Liver (tissue), 8 donors: ENCODE measurements at regions not wholly inside any gene's neighbourhood (a gene's known extent, or its start where the extent isn't known, plus 50 kb on each side); places are given as distances from the start of the nearest gene placed in this dataset.
"Not testable (repeated sequence)": the region's sequence is repeated elsewhere in the genome, so short reads cannot be mapped to it uniquely, and the experiment has no call there.

Source experiments
- DNase-seq: peaks from one replicate; pipeline ENCODE4 v3.0.0-alpha.2; 2017; ENCODE audit warnings: low spot score
- H3K27ac ChIP-seq, 2 donors: one replicate each; pipeline ENCODE4 v1.7.0; 2013; ENCODE audit warnings: inconsistent platforms in 2 of 2, low read length in 2 of 2, control low read depth in 1 of 2, low read depth in 1 of 2, mild to moderate bottlenecking in 1 of 2
- H3K27me3 ChIP-seq, 4 donors: one replicate each; pipeline versions ENCODE4 v1.6.1 to v1.7.0; 2013; ENCODE audit warnings: low read length in 3 of 4, inconsistent platforms in 1 of 4, mild to moderate bottlenecking in 1 of 4, moderate library complexity in 1 of 4; ENCODE audit not compliant: control insufficient read depth in 4 of 4, insufficient read depth in 4 of 4
- H3K36me3 ChIP-seq, 4 donors: one replicate each; pipeline versions ENCODE4 v1.6.1 to v1.7.0; 2013; ENCODE audit warnings: low read length in 3 of 4, mild to moderate bottlenecking in 3 of 4, low read depth in 1 of 4, moderate library complexity in 1 of 4; ENCODE audit not compliant: control insufficient read depth in 4 of 4, insufficient read depth in 3 of 4
- H3K4me1 ChIP-seq, 4 donors: one replicate each; pipeline versions ENCODE4 v1.6.1 to v1.7.0; 2013; ENCODE audit warnings: low read length in 3 of 4, mild to moderate bottlenecking in 3 of 4, moderate library complexity in 1 of 4; ENCODE audit not compliant: control insufficient read depth in 4 of 4, insufficient read depth in 4 of 4
- H3K4me3 ChIP-seq, 3 donors: one replicate each; pipeline versions ENCODE4 v1.6.1 to v1.7.0; 2013; ENCODE audit warnings: low read length in 3 of 3, control low read depth in 1 of 3, low read depth in 1 of 3, mild to moderate bottlenecking in 1 of 3
- H3K9ac ChIP-seq, 2 donors: one replicate each; pipeline ENCODE4 v1.7.0; 2013; ENCODE audit warnings: low read length in 2 of 2, mild to moderate bottlenecking in 2 of 2, moderate library complexity in 2 of 2, control low read depth in 1 of 2, low read depth in 1 of 2
- H3K9me3 ChIP-seq, 4 donors: one replicate each; pipeline versions ENCODE4 v1.6.1 to v1.7.0; 2013; ENCODE audit warnings: low read length in 3 of 4; ENCODE audit not compliant: control insufficient read depth in 4 of 4
- EGR1 ChIP-seq, 2 donors: IDR thresholded peaks; 2 replicates each; pipeline ENCODE4 v1.6.1; 2016 to 2018; ENCODE audit warnings: antibody characterized with exemption in 2 of 2, low read depth in 2 of 2
- FOXA2 ChIP-seq: IDR thresholded peaks from 2 replicates; pipeline ENCODE4 v1.6.1; 2016; ENCODE audit warnings: antibody characterized with exemption
- GABPA ChIP-seq, 2 donors: IDR thresholded peaks in 1 of 2; conservative IDR thresholded peaks in 1 of 2; 2 replicates each; pipeline ENCODE4 v1.6.1; 2016; ENCODE audit warnings: antibody characterized with exemption in 2 of 2, mild to moderate bottlenecking in 1 of 2, moderate library complexity in 1 of 2
- HNF4A ChIP-seq, 2 donors: conservative IDR thresholded peaks; 2 replicates each; pipeline ENCODE4 v1.6.1; 2016; ENCODE audit warnings: antibody characterized with exemption in 2 of 2, mild to moderate bottlenecking in 2 of 2
- HNF4G ChIP-seq: IDR thresholded peaks from 2 replicates; pipeline ENCODE4 v1.6.1; 2016; ENCODE audit warnings: antibody characterized with exemption
- JUND ChIP-seq, 2 donors: IDR thresholded peaks; 2 replicates each; pipeline ENCODE4 v1.6.1; 2016; ENCODE audit warnings: antibody characterized with exemption in 2 of 2
- NR2F2 ChIP-seq: IDR thresholded peaks from 2 replicates; pipeline ENCODE4 v1.6.1; 2016; ENCODE audit warnings: antibody characterized with exemption
- RAD21 ChIP-seq, 2 donors: IDR thresholded peaks; 2 replicates each; pipeline ENCODE4 v1.6.1; 2016; ENCODE audit warnings: antibody characterized with exemption in 2 of 2, mild to moderate bottlenecking in 2 of 2
- RXRA ChIP-seq, 2 donors: IDR thresholded peaks; 2 replicates each; pipeline ENCODE4 v1.6.1; 2017 to 2018; ENCODE audit warnings: antibody characterized with exemption in 2 of 2, mild to moderate bottlenecking in 1 of 2
- SP1 ChIP-seq: IDR thresholded peaks from 2 replicates; pipeline ENCODE4 v1.6.1; 2018; ENCODE audit warnings: antibody characterized with exemption, mild to moderate bottlenecking
- TAF1 ChIP-seq: conservative IDR thresholded peaks from 2 replicates; pipeline ENCODE4 v1.6.1; 2016; ENCODE audit warnings: antibody characterized with exemption, mild to moderate bottlenecking
- YY1 ChIP-seq: IDR thresholded peaks from 2 replicates; pipeline ENCODE4 v1.6.1; 2016; ENCODE audit warnings: antibody characterized with exemption, mild to moderate bottlenecking
- WGBS: extraction: QIAGEN DNeasy Blood & Tissue Kit; methylation state at CpG from one replicate; pipeline ENCODE4 v1.1.7; 2013; 5-methylcytosine and 5-hydroxymethylcytosine counted together
- TF ChIP-seq, protein P1 (sequence below): fragments of 150-350 bp; IDR thresholded peaks from 2 replicates; pipeline ENCODE4 v1.5.1; 2017; ENCODE audit warnings: improper control_type of control experiment, low read depth, low read length; ENCODE audit not compliant: missing input control
- TF ChIP-seq, protein P2 (sequence below): IDR thresholded peaks from 2 replicates; pipeline ENCODE4 v1.6.1; 2016; ENCODE audit warnings: antibody characterized with exemption, mild to moderate bottlenecking
- donor health status: healthy.
- donor health status: healthy.
- donor health status: healthy.
- donor health status: healthy.
- donor health status: healthy.

DNA sequence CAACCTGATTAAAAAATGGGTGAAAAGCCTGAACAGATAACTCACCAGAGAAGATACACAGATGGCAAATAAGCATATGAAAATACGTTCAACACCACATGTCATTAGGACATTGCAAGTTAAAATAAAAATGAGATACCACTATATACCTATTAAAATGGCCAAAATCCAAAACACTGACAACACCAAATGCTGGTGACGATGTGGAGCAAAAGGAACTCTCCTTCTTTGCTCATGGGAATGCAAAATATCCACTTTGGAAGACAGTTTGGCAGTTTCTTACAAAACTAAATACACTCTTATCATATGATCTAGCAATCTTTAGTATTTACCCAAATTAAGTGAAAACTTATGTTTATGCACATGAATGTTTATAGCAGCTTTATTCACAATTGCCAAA, 100.5 kb upstream of the ARID1B start:
- DNase-seq: no peak
- Histone ChIP-seq H3K4me1 (no peaks in the 10 kb centered on the region), H3K27me3 (no peaks in the 10 kb centered on the region), H3K9me3 (peaks cover 0 to 3% (median 2%) of the 10 kb centered on the region in 4 donors), H3K4me3 (no peak overlapping the region), H3K9ac (no peak overlapping the region), H3K27ac (no peak overlapping the region), H3K36me3 (no peaks in the 10 kb centered on the region)
- TF ChIP-seq RAD21 (IDR thresholded peaks at IDR 0.05): no peak
- TF ChIP-seq HNF4A (conservative IDR thresholded peaks at IDR 0.05): no peak
- TF ChIP-seq, protein P1, sequence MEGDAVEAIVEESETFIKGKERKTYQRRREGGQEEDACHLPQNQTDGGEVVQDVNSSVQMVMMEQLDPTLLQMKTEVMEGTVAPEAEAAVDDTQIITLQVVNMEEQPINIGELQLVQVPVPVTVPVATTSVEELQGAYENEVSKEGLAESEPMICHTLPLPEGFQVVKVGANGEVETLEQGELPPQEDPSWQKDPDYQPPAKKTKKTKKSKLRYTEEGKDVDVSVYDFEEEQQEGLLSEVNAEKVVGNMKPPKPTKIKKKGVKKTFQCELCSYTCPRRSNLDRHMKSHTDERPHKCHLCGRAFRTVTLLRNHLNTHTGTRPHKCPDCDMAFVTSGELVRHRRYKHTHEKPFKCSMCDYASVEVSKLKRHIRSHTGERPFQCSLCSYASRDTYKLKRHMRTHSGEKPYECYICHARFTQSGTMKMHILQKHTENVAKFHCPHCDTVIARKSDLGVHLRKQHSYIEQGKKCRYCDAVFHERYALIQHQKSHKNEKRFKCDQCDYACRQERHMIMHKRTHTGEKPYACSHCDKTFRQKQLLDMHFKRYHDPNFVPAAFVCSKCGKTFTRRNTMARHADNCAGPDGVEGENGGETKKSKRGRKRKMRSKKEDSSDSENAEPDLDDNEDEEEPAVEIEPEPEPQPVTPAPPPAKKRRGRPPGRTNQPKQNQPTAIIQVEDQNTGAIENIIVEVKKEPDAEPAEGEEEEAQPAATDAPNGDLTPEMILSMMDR: no peak
- no peak for TF ChIP-seq SP1
- TF ChIP-seq FOXA2: no peak
- no peak for TF ChIP-seq YY1
- no peak for TF ChIP-seq TAF1
- TF ChIP-seq, protein P2, sequence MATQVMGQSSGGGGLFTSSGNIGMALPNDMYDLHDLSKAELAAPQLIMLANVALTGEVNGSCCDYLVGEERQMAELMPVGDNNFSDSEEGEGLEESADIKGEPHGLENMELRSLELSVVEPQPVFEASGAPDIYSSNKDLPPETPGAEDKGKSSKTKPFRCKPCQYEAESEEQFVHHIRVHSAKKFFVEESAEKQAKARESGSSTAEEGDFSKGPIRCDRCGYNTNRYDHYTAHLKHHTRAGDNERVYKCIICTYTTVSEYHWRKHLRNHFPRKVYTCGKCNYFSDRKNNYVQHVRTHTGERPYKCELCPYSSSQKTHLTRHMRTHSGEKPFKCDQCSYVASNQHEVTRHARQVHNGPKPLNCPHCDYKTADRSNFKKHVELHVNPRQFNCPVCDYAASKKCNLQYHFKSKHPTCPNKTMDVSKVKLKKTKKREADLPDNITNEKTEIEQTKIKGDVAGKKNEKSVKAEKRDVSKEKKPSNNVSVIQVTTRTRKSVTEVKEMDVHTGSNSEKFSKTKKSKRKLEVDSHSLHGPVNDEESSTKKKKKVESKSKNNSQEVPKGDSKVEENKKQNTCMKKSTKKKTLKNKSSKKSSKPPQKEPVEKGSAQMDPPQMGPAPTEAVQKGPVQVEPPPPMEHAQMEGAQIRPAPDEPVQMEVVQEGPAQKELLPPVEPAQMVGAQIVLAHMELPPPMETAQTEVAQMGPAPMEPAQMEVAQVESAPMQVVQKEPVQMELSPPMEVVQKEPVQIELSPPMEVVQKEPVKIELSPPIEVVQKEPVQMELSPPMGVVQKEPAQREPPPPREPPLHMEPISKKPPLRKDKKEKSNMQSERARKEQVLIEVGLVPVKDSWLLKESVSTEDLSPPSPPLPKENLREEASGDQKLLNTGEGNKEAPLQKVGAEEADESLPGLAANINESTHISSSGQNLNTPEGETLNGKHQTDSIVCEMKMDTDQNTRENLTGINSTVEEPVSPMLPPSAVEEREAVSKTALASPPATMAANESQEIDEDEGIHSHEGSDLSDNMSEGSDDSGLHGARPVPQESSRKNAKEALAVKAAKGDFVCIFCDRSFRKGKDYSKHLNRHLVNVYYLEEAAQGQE: no peak
- TF ChIP-seq EGR1 (IDR thresholded peaks at IDR 0.05; ENCODE audit: low read depth in 2 of 2): no peak
- no peak for TF ChIP-seq JUND (IDR thresholded peaks at IDR 0.05)
- no peak for TF ChIP-seq NR2F2
- no peak for TF ChIP-seq GABPA (IDR thresholded peaks at IDR 0.05 in 1 of 2, conservative IDR thresholded peaks at IDR 0.05 in 1 of 2)
- no peak for TF ChIP-seq RXRA (IDR thresholded peaks at IDR 0.05)
- 87% methylated on average over 2 of the region's 2 CpGs for WGBS

DNA sequence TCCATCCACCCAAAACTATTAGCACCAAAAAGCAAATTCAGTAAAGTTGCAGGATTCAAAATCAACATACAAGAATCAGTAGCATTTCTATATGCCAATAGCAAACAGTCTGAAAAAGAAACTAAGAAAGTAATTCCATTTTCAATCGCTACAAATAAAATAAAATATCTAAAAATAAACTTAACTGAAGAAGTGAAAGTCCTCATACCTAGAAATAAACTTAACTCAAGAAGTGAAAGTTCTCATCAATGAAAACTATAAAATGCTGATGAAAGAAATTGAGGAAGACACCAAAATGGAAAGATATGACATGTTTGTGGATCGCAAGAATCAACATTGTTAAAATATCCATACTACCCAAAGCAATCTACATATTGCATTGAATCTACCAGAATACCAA, 103.0 kb upstream of the ARID1B start:
- TF ChIP-seq RXRA (IDR thresholded peaks at IDR 0.05) (no peak), JUND (IDR thresholded peaks at IDR 0.05) (no peak), HNF4G (no peak)
- H3K27me3 ChIP-seq: no peaks in the 10 kb centered on the region
- WGBS: 89% methylated on average over 2 of the region's 2 CpGs
- H3K4me1 ChIP-seq: no peaks in the 10 kb centered on the region
- no peak overlapping the region for H3K9ac ChIP-seq
- H3K4me3 ChIP-seq: no peak overlapping the region
- no peaks in the 10 kb centered on the region for H3K36me3 ChIP-seq
- no peak for DNase-seq
- H3K9me3 ChIP-seq: peaks cover 0 to 3% (median 1%) of the 10 kb centered on the region in 4 donors
- H3K27ac ChIP-seq: no peak overlapping the region

DNA sequence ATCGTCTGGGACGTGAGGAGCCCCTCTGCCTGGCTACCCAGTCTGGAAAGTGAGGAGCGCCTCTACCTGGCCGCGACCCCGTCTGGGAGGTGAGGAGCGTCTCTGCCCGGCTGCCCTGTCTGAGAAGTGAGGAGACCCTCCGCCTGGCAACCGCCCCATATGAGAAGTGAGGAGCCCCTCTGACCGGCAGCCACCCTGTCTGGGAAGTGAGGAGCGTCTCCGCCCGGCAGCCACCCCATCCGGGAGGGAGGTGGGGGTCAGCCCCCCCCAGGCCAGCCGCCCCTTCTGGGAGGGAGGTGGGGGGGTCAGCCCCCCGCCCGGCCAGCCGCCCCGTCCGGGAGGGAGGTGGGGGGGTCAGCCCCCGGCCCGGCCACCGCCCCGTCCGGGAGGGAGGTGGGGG, 107.1 kb upstream of the ARID1B start:
- H3K9ac ChIP-seq, H3K4me1 ChIP-seq, H3K27ac ChIP-seq, H3K9me3 ChIP-seq, H3K36me3 ChIP-seq, H3K4me3 ChIP-seq, DNase-seq, H3K27me3 ChIP-seq: not testable (repeated sequence)
- WGBS: 95% methylated on average over 26 of the region's 26 CpGs
